Astrocyte of the spinal cord (primary cell): ENCODE measurements at regions not wholly inside any gene's neighbourhood (a gene's known extent, or its start where the extent isn't known, plus 50 kb on each side); places are given as distances from the start of the nearest gene placed in this dataset.
A peak's percentile ranks its signal among the peaks of the same experiment; 100 is the strongest.

Experiments used
- DNase-seq: peaks from one replicate; pipeline ENCODE4 v3.0.0; 2011; ENCODE audit warnings: low read depth, low spot score
- H3K4me3 ChIP-seq: 2 replicates; pipeline ENCODE4 v1.5.1; 2011; ENCODE audit warnings: low read depth, mild to moderate bottlenecking, low read length, moderate library complexity
- CTCF ChIP-seq: IDR thresholded peaks from 2 replicates; pipeline ENCODE4 v1.5.1; 2012; ENCODE audit warnings: low read depth, mild to moderate bottlenecking, low read length, inconsistent platforms
- in situ Hi-C: cut with HindIII; loops from 2 replicates; pipeline ENCODE4 v1.10.0; 2017; ENCODE audit warnings: low sequenced_read_pairs

DNA sequence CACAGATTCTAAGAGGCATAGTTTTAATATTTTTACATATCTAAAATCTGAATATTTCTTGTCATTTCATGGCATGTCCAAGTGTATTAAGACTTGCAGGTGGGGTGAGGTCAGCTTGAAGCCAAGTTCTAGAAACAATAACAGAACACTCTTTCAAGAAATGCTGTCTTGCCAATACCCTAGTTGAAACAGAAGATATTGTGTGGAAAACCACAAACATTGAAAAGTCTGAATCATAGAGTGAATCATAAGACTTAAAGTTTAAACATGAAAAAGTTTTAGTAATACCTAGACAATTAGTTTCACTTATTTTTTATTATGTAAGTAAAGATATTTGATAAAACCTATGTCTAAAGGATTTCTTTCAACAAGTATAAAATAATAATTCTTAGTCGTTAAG, 191.5 kb upstream of the CAND1 start:
- in situ Hi-C loops, result no loop called here
- H3K4me3 ChIP-seq, result no peak overlapping the region
- DNase-seq, result peak; percentile 79
- no peak for TF ChIP-seq CTCF

GRCh38 chr12:67078957-67079356, 190.2 kb upstream of the CAND1 start:
- in situ Hi-C loops, result no loop called here
- no peak for DNase-seq
- TF ChIP-seq CTCF, result no peak
- no peak overlapping the region for H3K4me3 ChIP-seq

GRCh38 chr12:67080637-67081036, 188.5 kb upstream of the CAND1 start:
- no peak for TF ChIP-seq CTCF
- no peak for DNase-seq
- in situ Hi-C loops, result no loop called here
- H3K4me3 ChIP-seq, result no peak overlapping the region

DNA sequence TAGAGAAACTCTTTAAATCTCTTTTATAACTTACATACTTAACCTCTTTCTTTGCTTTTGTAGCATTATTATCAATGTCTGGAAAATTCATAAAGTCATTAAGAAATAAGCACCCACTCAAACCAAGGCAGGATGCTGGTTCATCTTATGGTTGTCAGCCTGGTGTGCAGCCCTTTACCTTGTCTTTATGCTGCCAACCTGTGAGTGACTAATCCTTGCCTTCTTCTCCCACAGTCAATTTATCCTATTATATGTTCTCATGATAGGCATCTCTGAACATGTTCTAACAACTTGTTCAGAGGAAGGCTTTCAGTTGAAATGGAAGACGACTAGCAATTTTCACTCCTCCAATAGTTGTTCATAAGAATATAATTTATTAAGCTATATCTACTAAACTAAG, 186.9 kb upstream of the CAND1 start:
- in situ Hi-C loops, result no loop called here
- no peak for DNase-seq
- H3K4me3 ChIP-seq, result no peak overlapping the region
- TF ChIP-seq CTCF, result no peak

- in situ Hi-C loops, result no loop called here
- H3K4me3 ChIP-seq, result no peak overlapping the region
- TF ChIP-seq CTCF, result no peak
- no peak for DNase-seq
Measured at GRCh38 chr12:67085699-67086098, 183.5 kb upstream of the CAND1 start.

DNA sequence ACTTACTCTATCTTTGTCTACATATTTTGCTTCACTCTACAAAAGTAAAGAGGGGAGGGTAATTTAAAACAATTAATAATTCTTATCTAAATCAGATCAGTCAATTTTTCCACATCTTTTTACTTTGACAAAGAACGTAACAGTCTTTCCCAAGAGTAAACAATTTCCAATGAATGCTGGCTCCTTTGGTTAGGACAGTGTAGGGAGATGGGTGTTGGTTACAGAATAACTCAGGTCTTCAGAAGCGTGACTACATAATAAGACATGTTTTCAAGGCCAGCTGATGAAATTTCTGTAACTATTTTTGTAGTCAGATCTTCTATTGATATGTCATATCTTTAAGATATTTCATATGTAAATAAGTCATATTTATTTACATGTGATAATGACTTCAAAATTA, 183.0 kb upstream of the CAND1 start:
- DNase-seq, result no peak
- no peak for TF ChIP-seq CTCF
- in situ Hi-C loops, result no loop called here
- no peak overlapping the region for H3K4me3 ChIP-seq
